Fibroblast of the conjunctiva (primary cell): ENCODE measurements at regions not wholly inside any gene's neighbourhood (a gene's known extent, or its start where the extent isn't known, plus 50 kb on each side); places are given as distances from the start of the nearest gene placed in this dataset.
"Not testable (repeated sequence)": the region's sequence is repeated elsewhere in the genome, so short reads cannot be mapped to it uniquely, and the experiment has no call there.

ENCODE experiments used
- DNase-seq: peaks from one replicate; pipeline ENCODE4 v3.0.0-alpha.2; 2010; ENCODE audit warnings: low read depth

GRCh38 chr6:119540417-119540816 is 190.9 kb upstream of the MAN1A1 start:
- no peak for DNase-seq

- no peak for DNase-seq
Measured at GRCh38 chr6:119539066-119539746, 189.6 kb upstream of the MAN1A1 start.

- DNase-seq: no peak
Measured at GRCh38 chr6:119536666-119537065, 187.1 kb upstream of the MAN1A1 start.

GRCh38 chr6:119535332-119535731 is 185.8 kb upstream of the MAN1A1 start:
- DNase-seq: no peak

GRCh38 chr6:119533603-119534279 is 184.2 kb upstream of the MAN1A1 start:
- peak; percentile 37 for DNase-seq

- DNase-seq: no peak
Measured at GRCh38 chr6:119527231-119527578, 177.6 kb upstream of the MAN1A1 start.

- no peak for DNase-seq
Measured at GRCh38 chr6:119526561-119527230, 177.1 kb upstream of the MAN1A1 start.

GRCh38 chr6:119524410-119524809 is 174.8 kb upstream of the MAN1A1 start:
- no peak for DNase-seq

GRCh38 chr6:119523556-119523955 is 174.0 kb upstream of the MAN1A1 start:
- DNase-seq: no peak

- DNase-seq: no peak
Measured at GRCh38 chr6:119521251-119521650, 171.7 kb upstream of the MAN1A1 start.

- no peak for DNase-seq
Measured at GRCh38 chr6:119517428-119517827, 167.9 kb upstream of the MAN1A1 start.

GRCh38 chr6:119514345-119514744 is 164.8 kb upstream of the MAN1A1 start:
- DNase-seq: no peak

GRCh38 chr6:119511024-119511423 is 161.5 kb upstream of the MAN1A1 start:
- no peak for DNase-seq

- no peak for DNase-seq
Measured at GRCh38 chr6:119510246-119510645, 160.7 kb upstream of the MAN1A1 start.

GRCh38 chr6:119506631-119507174 is 157.1 kb upstream of the MAN1A1 start:
- DNase-seq: no peak

- no peak for DNase-seq
Measured at GRCh38 chr6:119501798-119502483, 152.4 kb upstream of the MAN1A1 start.

- no peak for DNase-seq
Measured at GRCh38 chr6:119499797-119500196, 150.2 kb upstream of the MAN1A1 start.

- DNase-seq: no peak
Measured at GRCh38 chr6:119497988-119498727, 148.6 kb upstream of the MAN1A1 start.

GRCh38 chr6:119495230-119495683 is 145.7 kb upstream of the MAN1A1 start:
- DNase-seq: no peak

GRCh38 chr6:119493980-119494379 is 144.4 kb upstream of the MAN1A1 start:
- no peak for DNase-seq

- not testable (repeated sequence) for DNase-seq
Measured at GRCh38 chr6:119491112-119491511, 141.6 kb upstream of the MAN1A1 start.

- DNase-seq: not testable (repeated sequence)
Measured at GRCh38 chr6:119490050-119490449, 140.5 kb upstream of the MAN1A1 start.
